B cell (primary cell): ENCODE measurements at regions not wholly inside any gene's neighbourhood (a gene's known extent, or its start where the extent isn't known, plus 50 kb on each side); places are given as distances from the start of the nearest gene placed in this dataset.

Experiments
- ATAC-seq: fragments of 200-7000 bp; cut with Tn5 transposase; one replicate; pipeline ENCODE4 v1.10.0; 2021; ENCODE audit warnings: low read depth, mild to moderate bottlenecking, moderate number of reproducible peaks, moderate library complexity
- CTCF ChIA-PET: fragments of 350-600 bp; sonication (Branson Sonifier 250); formaldehyde crosslinking; loops from one replicate; lab custom pipeline; 2021; ENCODE audit warnings: antibody characterized with exemption, inconsistent platforms; lab: Charles Lee
- POLR2A ChIA-PET: fragments of 350-600 bp; sonication (Branson Sonifier 250); formaldehyde crosslinking; loops from one replicate; lab custom pipeline; 2021; ENCODE audit warnings: antibody characterized with exemption; lab: Charles Lee
- DNase-seq: peaks from one replicate; pipeline ENCODE4 v3.0.0; 2013
- H2AFZ ChIP-seq: 2 replicates; pipeline ENCODE4 v1.6.1; 2012; ENCODE audit warnings: mild to moderate bottlenecking, low read depth, low read length; ENCODE audit not compliant: insufficient read depth, poor library complexity, severe bottlenecking
- H3K27ac ChIP-seq, 2 donors: 1 replicate in 1 of 2; 2 replicates in 1 of 2; pipeline ENCODE4 v1.5.1; 2012 to 2013; ENCODE audit warnings: low read length in 2 of 2, mild to moderate bottlenecking in 2 of 2, moderate library complexity in 1 of 2
- H3K27me3 ChIP-seq, 4 experiments: fragments of 200-600 bp in 1 of 4; sonication (generic) in 1 of 4; replicated peaks in 1 of 4; 1 replicate in 2 of 4; 2 replicates in 2 of 4; pipeline versions ENCODE4 v1.6.1 to v1.7.0; 2013 to 2016; ENCODE audit warnings: low read length in 3 of 4, mild to moderate bottlenecking in 2 of 4, mixed read lengths in 1 of 4, moderate library complexity in 1 of 4; ENCODE audit not compliant: insufficient read depth in 4 of 4, control insufficient read depth in 3 of 4; ENCODE audit errors: control extremely low read depth in 1 of 4
- H3K36me3 ChIP-seq, 2 experiments: replicated peaks in 1 of 2; 1 replicate in 1 of 2; 2 replicates in 1 of 2; pipeline versions ENCODE4 v1.6.1 to v1.7.1; 2013; ENCODE audit warnings: low read length in 1 of 2; ENCODE audit not compliant: insufficient read depth in 2 of 2, control insufficient read depth in 1 of 2; ENCODE audit errors: control extremely low read depth in 1 of 2, extremely low read depth in 1 of 2
- H3K4me1 ChIP-seq, 2 donors: fragments of 200-600 bp in 1 of 2; sonication (generic) in 1 of 2; 1 replicate in 1 of 2; 2 replicates in 1 of 2; pipeline versions ENCODE4 v1.5.1 to v1.6.1; 2013 to 2017; ENCODE audit warnings: low read length in 2 of 2; ENCODE audit not compliant: control insufficient read depth in 2 of 2, insufficient read depth in 2 of 2
- H3K4me2 ChIP-seq: replicated peaks from 2 replicates; pipeline ENCODE3; 2012; ENCODE audit warnings: mild to moderate bottlenecking, low read depth, low read length; ENCODE audit not compliant: poor library complexity, severe bottlenecking
- H3K4me3 ChIP-seq, 5 experiments: fragments of 200-600 bp in 1 of 5; sonication (generic) in 1 of 5; 1 replicate in 3 of 5; 2 replicates in 2 of 5; pipeline versions ENCODE4 v1.5.1 to v1.7.0; 2011 to 2016; ENCODE audit warnings: low read length in 4 of 5, mild to moderate bottlenecking in 4 of 5, low read depth in 2 of 5, control low read depth in 1 of 5, moderate library complexity in 1 of 5; ENCODE audit not compliant: insufficient read depth in 1 of 5; ENCODE audit errors: control extremely low read depth in 1 of 5, extremely low read depth in 1 of 5
- H3K79me2 ChIP-seq: fragments of 200-600 bp; sonication (generic); one replicate; pipeline ENCODE4 v1.6.0; 2016; ENCODE audit warnings: low read length; ENCODE audit not compliant: control insufficient read depth, insufficient read depth
- H3K9ac ChIP-seq: fragments of 200-600 bp; sonication (generic); 2 replicates; pipeline ENCODE4 v1.6.1; 2017; ENCODE audit warnings: mild to moderate bottlenecking, low read length, moderate library complexity
- H3K9me3 ChIP-seq, 3 donors: one replicate each; pipeline versions ENCODE4 v1.6.1 to v1.7.1; 2013; ENCODE audit warnings: low read length in 2 of 3; ENCODE audit not compliant: control insufficient read depth in 2 of 3, insufficient read depth in 1 of 3; ENCODE audit errors: control extremely low read depth in 1 of 3
- H4K20me1 ChIP-seq: 2 replicates; pipeline ENCODE4 v1.6.0; 2012; ENCODE audit warnings: mild to moderate bottlenecking, low read length; ENCODE audit not compliant: insufficient read depth, control insufficient read depth, poor library complexity, severe bottlenecking
- H3K27ac Mint-ChIP-seq: one replicate; pipeline ENCODE4 v1.8.0; 2021; ENCODE audit warnings: mixed read lengths
- H3K27me3 Mint-ChIP-seq: one replicate; pipeline ENCODE4 v1.8.0; 2021; ENCODE audit warnings: mixed read lengths
- H3K4me1 Mint-ChIP-seq: one replicate; pipeline ENCODE4 v1.8.0; 2021; ENCODE audit warnings: mixed read lengths
- H3K4me3 Mint-ChIP-seq: one replicate; pipeline ENCODE4 v1.8.0; 2021; ENCODE audit warnings: mixed read lengths
- H3K9me3 Mint-ChIP-seq: one replicate; pipeline ENCODE4 v1.8.0; 2022; ENCODE audit warnings: mixed read lengths; ENCODE audit not compliant: insufficient read depth
- EZH2 ChIP-seq: IDR thresholded peaks from 2 replicates; pipeline ENCODE4 v1.6.1; 2012; ENCODE audit warnings: borderline replicate concordance, low read depth, mild to moderate bottlenecking, moderate library complexity, low read length; ENCODE audit not compliant: insufficient read depth, poor library complexity, severe bottlenecking
- WGBS: methylation state at CpG from one replicate; pipeline ENCODE4 v1.1.5; 2013; ENCODE audit warnings: missing lambda C conversion rate; ENCODE audit not compliant: insufficient coverage; 5-methylcytosine and 5-hydroxymethylcytosine counted together
- intact Hi-C: fragments of 100-400 bp; cut with micrococcal nuclease; formaldehyde crosslinking; loops from one replicate; pipeline ENCODE4 v1.10.0; 2022
- TF ChIP-seq, protein P1 (sequence below): fragments of 200-600 bp; IDR thresholded peaks from one replicate; pipeline ENCODE4 v1.8.0; 2022; ENCODE audit warnings: antibody characterized with exemption, mild to moderate bottlenecking

DNA sequence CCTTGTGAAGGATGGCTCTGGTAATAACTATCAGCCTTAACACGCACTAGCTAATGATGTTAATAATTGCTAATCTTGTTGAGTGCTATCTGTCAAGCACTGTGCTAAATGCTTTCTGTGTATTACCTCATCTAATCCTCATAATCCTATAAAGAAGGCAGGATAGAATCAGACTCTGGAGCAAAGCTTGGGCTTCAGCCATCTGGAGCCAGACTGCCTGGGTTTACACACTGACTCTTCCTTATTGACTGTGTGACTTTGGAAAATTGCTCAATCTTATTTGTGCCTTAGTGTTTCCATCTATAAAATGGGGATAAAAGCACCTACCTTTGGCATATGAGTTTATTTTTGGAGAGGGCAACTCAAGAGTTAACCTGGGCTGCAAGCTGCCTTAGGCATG, 216.1 kb downstream of the NUF2 start:
- Histone ChIP-seq H3K9me3 (no peaks in the 10 kb centered on the region), H3K27me3 (no peaks in the 10 kb centered on the region), H3K4me1 (no peaks in the 10 kb centered on the region), H4K20me1 (no peaks in the 10 kb centered on the region), H2AFZ (no peak overlapping the region), H3K4me3 (no peak overlapping the region), H3K79me2 (no peaks in the 10 kb centered on the region), H3K27ac (no peak overlapping the region), H3K4me2 (no peak overlapping the region), H3K9ac (no peak overlapping the region), H3K36me3 (no peaks in the 10 kb centered on the region)
- no peaks in the 10 kb centered on the region for H3K27me3 Mint-ChIP-seq
- WGBS, result no CpG with 5 or more reads among the region's 1 CpG
- no peaks in the 10 kb centered on the region for H3K4me1 Mint-ChIP-seq
- DNase-seq (no peak), ATAC-seq (no peak)
- POLR2A ChIA-PET, result no interaction called here
- CTCF ChIA-PET, result interaction anchor here (0.7 to 1.6 kb wide), 3 partner anchors 8 to 1250 kb away, joined by 3 to 5 read pairs (median 3); no protein-coding TSS in a partner anchor
- intact Hi-C loops, result no loop called here
- TF ChIP-seq, protein P1, sequence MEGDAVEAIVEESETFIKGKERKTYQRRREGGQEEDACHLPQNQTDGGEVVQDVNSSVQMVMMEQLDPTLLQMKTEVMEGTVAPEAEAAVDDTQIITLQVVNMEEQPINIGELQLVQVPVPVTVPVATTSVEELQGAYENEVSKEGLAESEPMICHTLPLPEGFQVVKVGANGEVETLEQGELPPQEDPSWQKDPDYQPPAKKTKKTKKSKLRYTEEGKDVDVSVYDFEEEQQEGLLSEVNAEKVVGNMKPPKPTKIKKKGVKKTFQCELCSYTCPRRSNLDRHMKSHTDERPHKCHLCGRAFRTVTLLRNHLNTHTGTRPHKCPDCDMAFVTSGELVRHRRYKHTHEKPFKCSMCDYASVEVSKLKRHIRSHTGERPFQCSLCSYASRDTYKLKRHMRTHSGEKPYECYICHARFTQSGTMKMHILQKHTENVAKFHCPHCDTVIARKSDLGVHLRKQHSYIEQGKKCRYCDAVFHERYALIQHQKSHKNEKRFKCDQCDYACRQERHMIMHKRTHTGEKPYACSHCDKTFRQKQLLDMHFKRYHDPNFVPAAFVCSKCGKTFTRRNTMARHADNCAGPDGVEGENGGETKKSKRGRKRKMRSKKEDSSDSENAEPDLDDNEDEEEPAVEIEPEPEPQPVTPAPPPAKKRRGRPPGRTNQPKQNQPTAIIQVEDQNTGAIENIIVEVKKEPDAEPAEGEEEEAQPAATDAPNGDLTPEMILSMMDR, result no peak
- TF ChIP-seq EZH2, result no peak
- H3K9me3 Mint-ChIP-seq, result no peaks in the 10 kb centered on the region
- no peak overlapping the region for H3K4me3 Mint-ChIP-seq
- no peak overlapping the region for H3K27ac Mint-ChIP-seq

DNA sequence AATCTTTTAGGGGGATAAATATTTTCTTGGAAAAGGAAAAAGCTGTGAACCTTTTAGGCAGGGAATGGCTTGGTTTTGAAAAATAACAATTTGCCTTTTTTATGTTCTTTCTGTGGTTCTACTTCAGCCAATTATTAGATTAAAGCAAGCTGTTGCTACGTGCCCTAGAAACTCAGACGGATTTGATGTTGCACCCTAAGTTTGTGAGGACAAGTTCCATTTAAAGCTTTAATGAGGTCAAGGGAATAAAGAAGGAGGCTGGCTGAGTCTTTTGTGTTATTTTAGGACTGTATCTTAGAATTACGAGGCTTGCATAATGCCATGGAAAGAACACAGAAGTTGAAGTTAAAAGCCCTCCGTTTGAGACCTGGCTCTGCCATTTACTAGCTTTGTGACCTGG, 216.9 kb downstream of the NUF2 start:
- Histone ChIP-seq H3K4me2 (no peak overlapping the region), H3K4me3 (no peak overlapping the region), H3K9me3 (no peaks in the 10 kb centered on the region), H3K36me3 (no peaks in the 10 kb centered on the region), H4K20me1 (no peaks in the 10 kb centered on the region), H3K4me1 (no peaks in the 10 kb centered on the region), H3K27me3 (no peaks in the 10 kb centered on the region), H3K9ac (no peak overlapping the region), H2AFZ (no peak overlapping the region), H3K27ac (no peak overlapping the region), H3K79me2 (no peaks in the 10 kb centered on the region)
- Mint-ChIP-seq H3K27me3 (no peaks in the 10 kb centered on the region), H3K9me3 (no peaks in the 10 kb centered on the region), H3K4me3 (no peak overlapping the region), H3K27ac (no peak overlapping the region), H3K4me1 (no peaks in the 10 kb centered on the region)
- no peak for ATAC-seq
- CTCF ChIA-PET, result interaction anchor here (0.7 to 1.6 kb wide), 2 partner anchors 9 to 11 kb away, joined by 3 to 5 read pairs; no protein-coding TSS in a partner anchor
- POLR2A ChIA-PET, result no interaction called here
- WGBS, result 92% methylated on average over 4 of the region's 4 CpGs
- intact Hi-C loops, result no loop called here
- DNase-seq, result no peak
- no peak for TF ChIP-seq EZH2
